Bronchial epithelial cell (primary cell): ENCODE measurements at regions not wholly inside any gene's neighbourhood (a gene's known extent, or its start where the extent isn't known, plus 50 kb on each side); places are given as distances from the start of the nearest gene placed in this dataset.
"Not testable (repeated sequence)": the region's sequence is repeated elsewhere in the genome, so short reads cannot be mapped to it uniquely, and the experiment has no call there.

Experiments
- DNase-seq: peaks from one replicate; pipeline ENCODE4 v3.0.0-alpha.2; 2010; ENCODE audit warnings: low read depth
- FAIRE-seq: peaks from 2 replicates; lab custom pipeline; 2011; peaks lifted over from hg19 to GRCh38; lab: Jason Lieb, UNC
- H3K27me3 ChIP-seq: 2 replicates; pipeline ENCODE4 v1.5.1; 2011; ENCODE audit warnings: low read length; ENCODE audit not compliant: control insufficient read depth, insufficient read depth
- H3K36me3 ChIP-seq: 2 replicates; pipeline ENCODE4 v1.5.1; 2011; ENCODE audit warnings: low read length; ENCODE audit not compliant: control insufficient read depth, insufficient read depth
- H3K4me3 ChIP-seq: 2 replicates; pipeline ENCODE4 v1.5.1; 2011; ENCODE audit warnings: mild to moderate bottlenecking, low read depth, low read length, control low read depth

- not testable (repeated sequence) for H3K4me3 ChIP-seq, H3K27me3 ChIP-seq, H3K36me3 ChIP-seq, FAIRE-seq, DNase-seq
Observed at GRCh38 chr14:19300838-19301237, 133.3 kb downstream of the POTEG start.

DNA sequence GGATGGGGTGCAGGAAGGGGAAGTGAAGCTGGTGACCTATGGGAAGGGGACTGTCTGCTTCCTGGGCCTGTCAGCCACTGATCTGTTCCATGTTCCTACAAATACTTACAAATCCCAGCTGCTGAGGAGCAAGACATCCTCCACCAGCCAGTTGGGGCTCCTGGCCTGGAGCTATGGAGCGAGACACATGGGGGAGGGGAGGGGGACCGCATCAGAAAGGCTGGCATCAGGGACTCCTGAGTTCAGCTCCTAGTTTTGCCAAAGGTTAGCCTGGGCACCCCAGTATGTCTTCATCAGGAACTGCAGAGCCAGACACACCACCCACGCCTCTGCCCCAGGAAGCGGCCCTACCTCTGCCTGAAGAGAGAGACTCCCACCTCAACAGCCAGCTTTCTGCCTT lies 130.3 kb downstream of the POTEG start:
- not testable (repeated sequence) for H3K27me3 ChIP-seq, H3K4me3 ChIP-seq, DNase-seq, H3K36me3 ChIP-seq, FAIRE-seq

DNA sequence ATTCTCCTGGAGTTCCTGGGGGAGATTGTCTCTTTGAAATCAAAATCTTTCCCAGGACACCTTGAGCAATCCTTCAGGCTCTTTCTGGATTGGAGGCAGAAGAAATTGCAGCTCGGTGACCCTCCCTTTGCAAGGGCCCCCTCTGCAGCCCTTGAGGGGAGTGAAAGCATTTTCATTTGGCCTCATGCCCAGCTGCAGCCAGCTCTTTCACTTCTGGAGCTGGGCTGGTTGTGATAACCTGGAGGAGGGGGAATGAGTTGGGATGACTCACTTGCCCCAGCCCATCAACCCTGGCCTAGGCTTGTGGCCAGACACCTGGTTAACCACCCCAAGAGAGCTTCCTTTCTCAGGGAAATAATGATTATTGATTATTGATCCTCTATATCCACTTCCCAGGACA lies 129.7 kb downstream of the POTEG start:
- not testable (repeated sequence) for H3K27me3 ChIP-seq, DNase-seq, H3K36me3 ChIP-seq, H3K4me3 ChIP-seq, FAIRE-seq

- H3K36me3 ChIP-seq, H3K4me3 ChIP-seq, DNase-seq, FAIRE-seq, H3K27me3 ChIP-seq: not testable (repeated sequence)
Observed at GRCh38 chr14:19304918-19305317, 129.2 kb downstream of the POTEG start.

DNA sequence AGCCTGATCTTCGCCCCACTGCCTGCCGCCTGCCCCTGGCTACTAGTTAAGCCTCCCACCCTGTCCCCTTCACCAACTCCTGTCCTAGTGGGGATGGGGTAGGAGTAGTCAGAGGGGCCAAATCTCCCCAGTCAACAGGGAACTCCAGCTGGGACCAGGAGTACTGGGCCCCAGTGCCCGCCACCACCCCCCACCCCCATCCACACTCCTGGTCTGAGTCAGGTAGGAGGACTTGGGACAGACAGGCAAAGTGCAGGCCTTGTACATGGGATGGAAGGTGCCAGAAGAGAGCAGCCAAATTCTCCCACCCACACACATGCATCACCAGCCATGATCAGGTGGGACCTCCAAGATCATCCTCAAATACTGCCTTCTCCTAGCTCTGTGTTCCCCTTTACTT lies 128.4 kb downstream of the POTEG start:
- not testable (repeated sequence) for H3K27me3 ChIP-seq, H3K4me3 ChIP-seq, FAIRE-seq, DNase-seq, H3K36me3 ChIP-seq

GRCh38 chr14:19306405-19306804 lies 127.7 kb downstream of the POTEG start:
- not testable (repeated sequence) for FAIRE-seq, H3K36me3 ChIP-seq, H3K4me3 ChIP-seq, DNase-seq, H3K27me3 ChIP-seq

GRCh38 chr14:19311023-19311422 lies 123.1 kb downstream of the POTEG start:
- FAIRE-seq, H3K27me3 ChIP-seq, DNase-seq, H3K36me3 ChIP-seq, H3K4me3 ChIP-seq: not testable (repeated sequence)

DNA sequence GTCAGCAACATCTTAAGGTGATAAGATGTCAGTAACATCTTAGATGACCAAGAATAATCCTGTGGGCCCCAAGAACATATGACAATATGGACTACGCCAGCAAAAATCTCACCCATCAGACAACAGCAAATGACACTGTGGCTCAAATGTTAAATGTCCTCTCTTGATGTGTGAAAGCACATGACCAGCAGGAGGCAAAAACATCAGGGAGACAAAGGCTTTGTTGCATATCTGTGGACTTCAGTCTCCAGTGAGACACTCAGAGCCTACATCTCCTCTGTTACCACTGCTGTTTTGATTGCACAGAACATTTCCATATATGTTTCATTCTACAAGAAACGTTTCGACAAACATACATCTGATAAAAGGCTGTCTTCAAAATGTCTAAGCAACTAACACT lies 103.5 kb downstream of the POTEG start:
- not testable (repeated sequence) for H3K27me3 ChIP-seq, FAIRE-seq, H3K36me3 ChIP-seq, H3K4me3 ChIP-seq, DNase-seq

DNA sequence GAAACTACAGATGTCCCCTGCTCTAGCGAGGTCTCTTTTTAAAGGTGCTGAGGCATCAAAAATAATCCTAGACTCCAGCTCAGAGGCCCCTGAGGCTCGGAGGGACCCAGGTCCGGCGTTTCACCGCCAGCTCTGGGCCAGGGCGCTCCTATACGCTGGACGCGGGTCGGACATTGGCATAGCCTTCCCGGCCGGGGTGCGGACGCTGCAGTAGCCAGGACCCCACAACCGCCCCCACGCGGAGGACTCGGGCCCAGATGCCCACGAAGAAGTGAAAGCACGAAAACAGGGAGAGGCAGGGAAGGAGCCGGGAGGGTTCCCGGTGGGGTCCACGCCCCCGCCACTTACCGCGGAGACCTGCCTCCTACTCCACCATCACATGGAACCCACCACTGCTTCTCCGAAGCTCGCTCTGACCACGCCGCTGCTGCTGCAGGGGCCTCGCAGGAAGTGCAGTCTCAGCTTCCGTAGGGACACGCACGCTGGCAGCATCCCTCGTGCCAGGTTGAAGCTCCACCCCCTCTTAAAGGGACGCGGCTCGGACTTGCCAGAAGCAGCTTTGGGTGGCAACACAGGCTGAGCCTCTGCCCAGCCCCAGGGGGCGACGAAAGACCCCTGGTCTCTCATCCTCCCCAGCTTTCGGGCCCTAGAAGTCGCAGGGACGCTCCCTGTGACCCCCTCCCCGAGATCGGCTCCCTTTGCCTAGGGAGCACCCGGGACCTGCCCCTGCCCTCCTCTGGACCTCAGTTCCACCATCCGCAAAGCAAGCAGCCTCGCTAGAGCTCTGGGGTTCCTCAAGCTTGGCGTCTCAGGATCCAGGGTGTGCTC lies 96.7 kb downstream of the POTEG start:
- not testable (repeated sequence) for H3K27me3 ChIP-seq, DNase-seq, FAIRE-seq, H3K36me3 ChIP-seq, H3K4me3 ChIP-seq

GRCh38 chr14:19338060-19338372 lies 96.1 kb downstream of the POTEG start:
- not testable (repeated sequence) for FAIRE-seq, DNase-seq, H3K4me3 ChIP-seq, H3K27me3 ChIP-seq, H3K36me3 ChIP-seq

- not testable (repeated sequence) for DNase-seq, H3K36me3 ChIP-seq, H3K27me3 ChIP-seq, FAIRE-seq, H3K4me3 ChIP-seq
Observed at GRCh38 chr14:19340976-19341375, 93.2 kb downstream of the POTEG start.

DNA sequence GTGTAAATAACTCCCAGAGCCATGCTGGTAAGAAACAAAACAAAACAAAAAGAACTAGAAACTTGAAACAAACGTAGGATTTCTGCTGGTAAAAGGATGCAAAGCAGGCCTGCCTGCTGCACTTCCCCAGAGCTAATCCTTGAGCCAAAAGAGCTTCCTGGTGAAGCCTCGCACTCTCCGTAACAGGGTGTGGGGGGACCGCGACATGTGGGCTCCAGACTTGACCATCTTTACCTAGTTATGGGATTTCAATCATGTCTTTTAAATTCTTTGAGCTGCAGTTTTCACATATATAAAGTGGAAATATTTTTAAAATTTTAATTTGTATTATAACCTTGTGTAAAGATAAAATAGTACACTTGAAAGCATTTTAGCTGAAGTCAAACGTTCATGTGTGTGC lies 92.5 kb downstream of the POTEG start:
- not testable (repeated sequence) for DNase-seq, H3K4me3 ChIP-seq, H3K27me3 ChIP-seq, H3K36me3 ChIP-seq, FAIRE-seq

GRCh38 chr14:19344261-19344660 lies 89.9 kb downstream of the POTEG start:
- not testable (repeated sequence) for H3K4me3 ChIP-seq, H3K36me3 ChIP-seq, FAIRE-seq, DNase-seq, H3K27me3 ChIP-seq

DNA sequence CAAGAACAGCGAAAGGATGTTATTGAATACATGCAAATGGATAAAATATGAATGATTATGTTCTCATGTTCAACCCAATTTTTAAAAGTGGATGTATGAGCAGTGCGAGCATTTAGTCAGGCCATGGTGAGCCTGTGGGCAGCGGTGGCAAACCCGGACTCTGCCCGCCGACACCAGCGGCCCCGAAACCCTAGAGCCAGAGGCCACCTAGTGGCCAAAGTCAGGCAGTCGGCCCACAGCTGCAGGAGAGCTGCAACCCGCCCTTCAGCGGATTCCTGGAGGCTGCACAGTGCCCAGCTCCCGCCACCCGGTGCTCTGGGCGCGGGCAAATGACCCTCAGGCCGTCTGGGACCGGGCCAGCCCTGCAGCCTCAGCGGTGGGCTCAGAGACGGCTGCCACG lies 89.5 kb downstream of the POTEG start:
- H3K4me3 ChIP-seq, H3K36me3 ChIP-seq, H3K27me3 ChIP-seq, FAIRE-seq, DNase-seq: not testable (repeated sequence)

- FAIRE-seq, H3K4me3 ChIP-seq, H3K36me3 ChIP-seq: not testable (repeated sequence)
Observed at GRCh38 chr14:19345298-19345911, 88.7 kb downstream of the POTEG start.

More at GRCh38 chr14:19345298-19345911, 88.7 kb downstream of the POTEG start:
- not testable (repeated sequence) for H3K27me3 ChIP-seq, DNase-seq
